K562 (cell line): ENCODE measurements at regions not wholly inside any gene's neighbourhood (a gene's known extent, or its start where the extent isn't known, plus 50 kb on each side); places are given as distances from the start of the nearest gene placed in this dataset.

Experiments used
- AFF1 ChIP-seq, 2 experiments: fragments of 450-650 bp; IDR thresholded peaks; 2 replicates each; pipeline ENCODE4 v1.6.1; 2018; ENCODE audit warnings: mild to moderate bottlenecking in 2 of 2, low read depth in 1 of 2; ENCODE audit not compliant: partially characterized antibody in 2 of 2
- ARID2 ChIP-seq: fragments of 450-650 bp; IDR thresholded peaks from 2 replicates; pipeline ENCODE4 v1.6.1; 2017; ENCODE audit warnings: antibody characterized with exemption, mild to moderate bottlenecking
- GTF2F1 ChIP-seq: IDR thresholded peaks from 2 replicates; pipeline ENCODE4 v1.6.1; 2011; ENCODE audit warnings: low read depth, low read length, improper control_type of control experiment
- HDAC2 ChIP-seq: fragments of 450-650 bp; IDR thresholded peaks from 2 replicates; pipeline ENCODE4 v1.6.1; 2016; ENCODE audit warnings: mild to moderate bottlenecking
- HEY1 ChIP-seq: fragments of 250-450 bp; sonication (Bioruptor Pico); IDR thresholded peaks from 2 replicates; pipeline ENCODE4 v1.5.0; 2020; ENCODE audit warnings: mild to moderate bottlenecking, moderate library complexity, borderline replicate concordance
- HIVEP1 ChIP-seq: fragments of 250-450 bp; sonication (Bioruptor Pico); IDR thresholded peaks from 2 replicates; pipeline ENCODE4 v1.4.0; 2020; ENCODE audit warnings: mild to moderate bottlenecking
- HMGXB4 ChIP-seq: sonication (generic); formaldehyde crosslinking; IDR thresholded peaks from 2 replicates; pipeline ENCODE4 v1.8.1; 2023; ENCODE audit warnings: mild to moderate bottlenecking, missing genetic modification reagents
- ILF3 ChIP-seq: fragments of 450-650 bp; IDR thresholded peaks from 2 replicates; pipeline ENCODE4 v1.6.1; 2018; ENCODE audit warnings: antibody characterized with exemption, mild to moderate bottlenecking, moderate library complexity, borderline replicate concordance
- KLF1 ChIP-seq: fragments of 450-650 bp; IDR thresholded peaks from 2 replicates; pipeline ENCODE4 v1.6.1; 2016; ENCODE audit warnings: missing genetic modification characterization, missing compliant biosample characterization
- MBD1 ChIP-seq: fragments of 250-450 bp; sonication (Bioruptor Pico); IDR thresholded peaks from 2 replicates; pipeline ENCODE4 v1.8.0; 2022; ENCODE audit warnings: inconsistent platforms
- MLLT1 ChIP-seq, 2 experiments: fragments of 450-650 bp; IDR thresholded peaks; 2 replicates each; pipeline ENCODE4 v1.6.1; 2016
- PRMT5 ChIP-seq: sonication (generic); formaldehyde crosslinking; IDR thresholded peaks from 2 replicates; pipeline ENCODE4 v1.5.0; 2020; ENCODE audit warnings: missing genetic modification reagents
- RFX1 ChIP-seq: fragments of 450-650 bp; IDR thresholded peaks from 2 replicates; pipeline ENCODE4 v1.6.1; 2016; ENCODE audit warnings: mild to moderate bottlenecking, moderate library complexity
- SETDB1 ChIP-seq: IDR thresholded peaks from one replicate; pipeline ENCODE4 v1.6.1; 2012; ENCODE audit warnings: low read length, control low read depth, inconsistent platforms
- TCF15 ChIP-seq: fragments of 250-450 bp; sonication (Bioruptor Pico); IDR thresholded peaks from 2 replicates; pipeline ENCODE4 v1.8.0; 2022; ENCODE audit warnings: moderate library complexity, mild to moderate bottlenecking, inconsistent platforms
- USF1 ChIP-seq: sonication (generic); formaldehyde crosslinking; IDR thresholded peaks from 2 replicates; pipeline ENCODE4 v1.9.0; 2022; ENCODE audit warnings: mild to moderate bottlenecking, missing genetic modification reagents
- ZC3H11A ChIP-seq: IDR thresholded peaks from 2 replicates; pipeline ENCODE4 v1.6.1; 2012; ENCODE audit warnings: low read depth, low read length, improper control_type of control experiment
- ZNF143 ChIP-seq: sonication (generic); formaldehyde crosslinking; IDR thresholded peaks from 2 replicates; pipeline ENCODE4 v1.9.0; 2022; ENCODE audit warnings: mild to moderate bottlenecking, missing genetic modification reagents
- ZNF282 ChIP-seq: sonication (generic); formaldehyde crosslinking; IDR thresholded peaks from 2 replicates; pipeline ENCODE4 v1.8.1; 2023; ENCODE audit warnings: missing genetic modification reagents

- TF ChIP-seq MLLT1 (IDR thresholded peaks at IDR 0.05) (peak in 1 of 2 experiments; percentile 97; a peak in 2 of 4 replicates), HIVEP1 (CRISPR knock-in tag) (no peak), PRMT5 (CRISPR knock-in tag) (no peak), ARID2 (no peak), HDAC2 (peak; percentile 94), AFF1 (IDR thresholded peaks at IDR 0.05; ENCODE audit: low read depth in 1 of 2, partially characterized antibody in 2 of 2) (peak in 1 of 2 experiments; percentile 74), ZC3H11A (no peak), GTF2F1 (no peak), HEY1 (CRISPR knock-in tag) (peak; percentile 59; the same call in 1 of the 2 replicates), TCF15 (CRISPR knock-in tag) (no peak), MBD1 (CRISPR knock-in tag) (no peak), USF1 (CRISPR knock-in tag) (no peak), SETDB1 (no peak), RFX1 (no peak), ZNF282 (no peak), ILF3 (no peak), ZNF143 (CRISPR knock-in tag) (no peak), HMGXB4 (CRISPR knock-in tag) (no peak), KLF1 (tag) (no peak)
Measured at GRCh38 chr11:72493426-72494108, 59.2 kb upstream of the CLPB start (continued).
